Hematopoietic multipotent progenitor cell (in vitro differentiated cells): ENCODE measurements at regions not wholly inside any gene's neighbourhood (a gene's known extent, or its start where the extent isn't known, plus 50 kb on each side); places are given as distances from the start of the nearest gene placed in this dataset.

Experiments
- DNase-seq, 3 donors: peaks; one replicate each; pipeline ENCODE4 v3.0.0-alpha.2; 2011 to 2015; ENCODE audit warnings: low read depth in 2 of 3, low spot score in 2 of 3

DNA sequence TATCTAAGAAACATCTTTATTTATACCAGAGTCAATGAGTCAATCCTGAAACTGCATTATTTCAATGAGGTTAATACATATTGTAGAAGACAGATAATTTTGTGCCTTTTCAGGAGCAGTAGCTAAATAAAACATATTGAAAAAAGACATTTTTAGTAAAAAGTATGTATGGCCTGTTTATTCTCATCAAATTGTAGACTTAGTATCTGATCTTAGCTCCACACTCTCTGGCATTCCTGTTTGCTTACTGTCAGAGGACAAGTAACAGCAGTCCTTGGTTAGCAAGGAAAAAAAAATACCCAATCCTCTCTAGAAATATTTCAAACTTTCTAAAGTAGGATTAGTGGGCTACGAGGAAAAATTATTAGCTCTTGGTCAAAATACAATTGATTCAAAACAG, 50.5 kb upstream of the GUCY1A1 start:
- no peak for DNase-seq

- peak in 1 of 3 donors; percentile 21 for DNase-seq
Observed at GRCh38 chr4:155615081-155615887, 51.4 kb upstream of the GUCY1A1 start.

GRCh38 chr4:155614111-155614762, 52.4 kb upstream of the GUCY1A1 start:
- DNase-seq: no peak

- no peak for DNase-seq
Observed at GRCh38 chr4:155612074-155612473, 54.6 kb upstream of the GUCY1A1 start.

GRCh38 chr4:155611501-155611900, 55.1 kb upstream of the GUCY1A1 start:
- no peak for DNase-seq

- no peak for DNase-seq
Observed at GRCh38 chr4:155610143-155610542, 56.5 kb upstream of the GUCY1A1 start.

DNA sequence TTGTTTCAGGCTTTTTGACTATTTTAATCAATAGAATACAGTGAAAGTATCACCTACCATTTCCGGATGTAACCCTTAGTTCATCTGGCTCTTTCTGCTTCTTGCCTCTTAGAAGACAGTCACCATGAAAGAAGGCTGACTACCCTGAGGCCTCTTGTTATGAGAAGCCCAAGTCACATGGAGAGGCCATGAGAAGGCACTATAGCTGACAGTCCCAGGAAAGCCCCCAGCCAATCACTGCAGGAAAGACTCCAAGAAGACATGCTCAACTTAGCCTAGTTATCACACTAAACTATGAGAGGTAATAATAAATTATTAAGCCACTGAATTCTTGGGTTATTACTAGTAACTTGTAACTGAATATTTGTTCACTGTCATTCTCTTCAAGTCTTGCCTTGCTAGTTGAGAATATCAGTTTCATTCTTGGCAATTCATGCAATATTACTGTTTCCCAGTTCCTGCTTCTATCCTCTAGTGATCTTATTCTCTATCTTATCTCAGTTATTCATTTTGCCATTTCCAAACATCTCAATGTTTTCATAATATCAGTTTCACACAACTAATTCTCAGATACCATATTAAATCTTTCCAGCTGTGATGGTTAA, 57.1 kb upstream of the GUCY1A1 start:
- DNase-seq: no peak

- DNase-seq: no peak
Observed at GRCh38 chr4:155608225-155608885, 58.3 kb upstream of the GUCY1A1 start.

GRCh38 chr4:155607481-155607880, 59.2 kb upstream of the GUCY1A1 start:
- no peak for DNase-seq

GRCh38 chr4:155604718-155605626, 61.7 kb upstream of the GUCY1A1 start:
- no peak for DNase-seq

DNA sequence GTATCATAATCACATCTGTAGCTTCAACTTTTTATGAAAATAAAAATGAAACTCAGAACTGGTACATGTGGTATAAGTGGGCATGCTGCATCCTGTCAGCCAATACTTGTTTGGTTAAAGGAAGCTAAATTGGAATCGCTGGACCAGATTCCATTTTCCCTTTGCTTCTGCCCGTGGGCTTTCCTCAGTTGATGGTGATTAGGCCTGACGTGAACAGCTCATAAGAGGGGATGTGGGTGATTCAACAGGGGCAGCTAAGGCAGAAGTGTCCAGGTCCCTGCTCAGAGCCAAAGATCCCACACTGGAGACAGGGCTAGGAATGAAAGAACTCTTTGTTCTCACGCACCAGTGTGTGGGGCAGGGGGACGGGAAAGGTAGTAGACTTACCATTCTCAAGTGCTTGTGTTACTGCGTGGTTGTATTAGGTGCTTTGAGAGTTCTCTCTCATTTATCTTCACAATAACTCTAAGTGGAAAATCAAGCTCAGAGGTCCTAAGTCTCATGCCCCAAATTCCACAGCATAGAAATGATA, 63.2 kb upstream of the GUCY1A1 start:
- no peak for DNase-seq

- no peak for DNase-seq
Observed at GRCh38 chr4:155602351-155603140, 64.1 kb upstream of the GUCY1A1 start.

DNA sequence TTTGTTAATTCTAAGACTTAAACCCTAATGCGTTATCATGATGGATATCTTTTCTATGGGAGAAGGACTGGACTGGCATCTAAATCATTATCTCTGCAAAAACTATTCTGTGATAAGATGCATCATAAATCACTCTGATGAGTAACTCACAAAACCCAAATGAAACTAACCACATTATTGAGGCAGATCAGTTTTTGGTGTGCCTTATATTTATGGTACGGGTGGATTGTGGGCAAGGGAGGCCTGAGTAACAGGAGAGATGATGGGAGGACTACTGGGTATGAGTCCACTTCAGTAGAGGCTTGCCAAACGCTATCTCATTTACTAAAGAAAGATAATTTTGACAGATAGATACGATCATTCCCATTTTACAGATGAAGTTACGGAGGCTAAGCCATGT, 66.4 kb upstream of the GUCY1A1 start:
- DNase-seq: no peak

GRCh38 chr4:155599596-155599995, 67.1 kb upstream of the GUCY1A1 start:
- DNase-seq: peak in 2 of 3 donors; percentile 24 to 69

GRCh38 chr4:155599085-155599484, 67.6 kb upstream of the GUCY1A1 start:
- no peak for DNase-seq

DNA sequence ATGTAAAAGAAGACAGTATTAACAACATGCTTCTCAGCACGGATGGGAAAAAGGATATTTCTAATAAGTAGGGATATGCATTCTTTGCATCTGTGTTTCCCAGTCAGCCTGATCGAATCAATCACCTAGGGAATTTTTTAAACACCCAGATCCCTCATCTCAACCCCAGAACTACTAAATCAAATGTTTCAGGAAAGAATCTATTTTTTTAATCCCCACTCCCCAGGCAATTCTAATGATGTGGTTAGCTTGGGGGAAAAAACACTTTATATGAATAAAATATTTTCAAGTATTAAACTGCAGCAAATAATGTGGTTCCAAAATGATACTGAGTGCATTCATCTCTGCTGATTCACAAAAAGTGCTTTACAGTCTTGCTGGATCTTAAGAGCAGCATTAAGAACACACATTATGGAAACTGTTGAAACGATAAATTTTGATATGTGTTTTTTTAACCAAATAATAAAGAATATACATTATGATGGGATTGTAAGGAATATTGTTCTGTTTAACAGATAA, 68.7 kb upstream of the GUCY1A1 start:
- no peak for DNase-seq

DNA sequence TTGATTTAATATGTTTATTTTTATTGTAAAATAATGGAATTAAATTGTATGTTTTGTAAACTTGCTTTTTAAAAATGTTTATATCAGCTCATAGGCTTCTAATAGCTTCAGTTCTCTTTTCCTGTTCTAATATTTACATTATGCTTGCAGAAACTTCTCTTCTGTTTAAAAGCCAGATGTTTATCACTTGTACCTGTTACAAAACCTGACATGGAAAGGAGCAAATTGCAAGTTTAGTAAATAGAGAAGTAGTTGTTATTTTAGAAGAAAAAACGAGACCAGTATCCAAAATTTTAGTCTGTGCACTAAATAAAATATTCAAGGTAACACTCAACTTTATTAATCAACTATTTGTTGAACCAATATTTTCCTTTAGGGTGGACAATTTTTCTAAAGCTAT, 69.4 kb upstream of the GUCY1A1 start:
- DNase-seq: no peak

GRCh38 chr4:155593793-155594192, 72.9 kb upstream of the GUCY1A1 start:
- no peak for DNase-seq

DNA sequence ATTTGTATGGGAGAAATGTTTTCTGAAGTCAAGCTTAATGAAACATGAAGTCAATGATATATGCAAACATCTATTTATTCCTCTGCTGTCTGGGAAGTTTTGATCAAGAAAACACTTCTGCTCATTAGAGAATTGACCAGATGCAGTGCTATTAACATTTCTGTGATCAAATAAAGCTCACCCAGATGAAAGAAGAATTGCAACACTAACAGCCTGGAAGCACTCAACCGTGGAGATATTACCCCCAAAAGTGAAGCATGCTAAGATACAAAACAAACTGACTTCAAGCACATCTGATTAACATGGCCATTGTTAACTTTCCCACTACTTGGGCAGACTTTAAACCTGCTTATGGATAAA, 73.7 kb upstream of the GUCY1A1 start:
- no peak for DNase-seq
